HCT116 (cell line): ENCODE measurements at regions not wholly inside any gene's neighbourhood (a gene's known extent, or its start where the extent isn't known, plus 50 kb on each side); places are given as distances from the start of the nearest gene placed in this dataset.

ENCODE experiments used
- ATAC-seq: fragments of 200-7000 bp; cut with Tn5 transposase; 2 replicates; pipeline ENCODE4 v1.9.1; 2020; ENCODE audit warnings: mild to moderate bottlenecking, moderate library complexity
- BruUV-seq: library from RNA; stranded (reverse); fragments of 400-500 nt; replicated peaks from 2 replicates; lab custom pipeline; 2021; lab: Mats Ljungman, UMichigan
- CTCF ChIA-PET: fragments of 300-600 bp; sonication (Branson Sonifier 250); formaldehyde crosslinking; loops from one replicate; lab custom pipeline; 2021; ENCODE audit warnings: antibody characterized with exemption; lab: Charles Lee
- POLR2A ChIA-PET: fragments of 300-600, 350-600 bp; sonication (Branson Sonifier 250); formaldehyde crosslinking; loops from one replicate; lab custom pipeline; 2021; ENCODE audit warnings: antibody characterized with exemption; lab: Charles Lee
- RAD21 ChIA-PET, 2 experiments: fragments of 300-600 bp; sonication (Branson Sonifier 250); formaldehyde crosslinking; loops; one replicate each; lab custom pipeline; 2023; ENCODE audit warnings: low total read pairs in 2 of 2; ENCODE audit not compliant: uncharacterized antibody in 2 of 2, unreplicated experiment in 2 of 2, low non-redundant PET in 1 of 2; lab: Charles Lee
- DNase-seq: peaks from one replicate; pipeline ENCODE4 v3.0.0-alpha.2; 2010; ENCODE audit warnings: low read depth, low spot score
- H2AFZ ChIP-seq: fragments of 200-600 bp; shearing (Covaris generic), sonication (generic); 2 replicates; pipeline ENCODE4 v1.6.1; 2017; ENCODE audit warnings: low read depth, mixed run types, mixed read lengths, antibody characterized with exemption, low read length; ENCODE audit not compliant: poor library complexity, severe bottlenecking
- H3K27ac ChIP-seq: 2 replicates; pipeline ENCODE4 v1.5.1; 2012; ENCODE audit warnings: low read depth, low read length
- H3K27me3 ChIP-seq: fragments of 200-600 bp; sonication (generic); 2 replicates; pipeline ENCODE4 v1.6.1; 2016; ENCODE audit warnings: mixed run types, low read length, mixed read lengths; ENCODE audit not compliant: insufficient read depth
- H3K36me3 ChIP-seq, 2 experiments: fragments of 200-500 bp in 1 of 2; fragments of 200-600 bp in 1 of 2; sonication (Bioruptor generic) in 1 of 2; sonication (generic) in 1 of 2; 2 replicates each; pipeline versions ENCODE4 v1.5.1 to v1.6.1; 2014 to 2016; ENCODE audit warnings: low read length in 2 of 2, inconsistent platforms in 1 of 2, mixed read lengths in 1 of 2, mixed run types in 1 of 2; ENCODE audit not compliant: insufficient read depth in 2 of 2, control insufficient read depth in 1 of 2
- H3K4me1 ChIP-seq, 2 experiments: fragments of 200-600 bp in 1 of 2; sonication (generic) in 1 of 2; 2 replicates each; pipeline versions ENCODE4 v1.5.1 to v1.6.1; 2012 to 2017; ENCODE audit warnings: low read length in 2 of 2, inconsistent platforms in 1 of 2, mild to moderate bottlenecking in 1 of 2, mixed read lengths in 1 of 2, mixed run types in 1 of 2, moderate library complexity in 1 of 2; ENCODE audit not compliant: insufficient read depth in 2 of 2, control insufficient read depth in 1 of 2
- H3K4me2 ChIP-seq: fragments of 200-600 bp; sonication (generic); 2 replicates; pipeline ENCODE4 v1.6.1; 2017; ENCODE audit warnings: mixed run types, low read length, mixed read lengths
- H3K4me3 ChIP-seq, 2 experiments: fragments of 200-600 bp in 1 of 2; sonication (generic) in 1 of 2; replicated peaks in 1 of 2; 2 replicates each; pipeline ENCODE4 v1.5.1; 2011 to 2016; ENCODE audit warnings: low read length in 2 of 2, control low read depth in 1 of 2, low read depth in 1 of 2, mild to moderate bottlenecking in 1 of 2, mixed read lengths in 1 of 2, mixed run types in 1 of 2
- H3K79me2 ChIP-seq: fragments of 200-600 bp; sonication (generic); 2 replicates; pipeline ENCODE4 v1.6.1; 2017; ENCODE audit warnings: mild to moderate bottlenecking, mixed run types, low read length, moderate library complexity, mixed read lengths; ENCODE audit not compliant: insufficient read depth
- H3K9ac ChIP-seq: fragments of 200-600 bp; sonication (generic); 2 replicates; pipeline ENCODE4 v1.6.1; 2016; ENCODE audit warnings: low read length, mixed read lengths
- H3K9me2 ChIP-seq: fragments of 200-600 bp; sonication (generic), shearing (Covaris generic); 2 replicates; pipeline ENCODE4 v1.6.1; 2017; ENCODE audit warnings: mixed run types, mild to moderate bottlenecking, moderate library complexity; ENCODE audit not compliant: insufficient read depth
- H3K9me3 ChIP-seq, 2 experiments: fragments of 200-500 bp in 1 of 2; fragments of 200-600 bp in 1 of 2; sonication (Bioruptor generic) in 1 of 2; sonication (generic) in 1 of 2; 2 replicates each; pipeline ENCODE4 v1.6.1; 2014 to 2017; ENCODE audit warnings: low read length in 2 of 2, mixed read lengths in 2 of 2, inconsistent platforms in 1 of 2, low read depth in 1 of 2, mild to moderate bottlenecking in 1 of 2, mixed run types in 1 of 2, moderate library complexity in 1 of 2; ENCODE audit not compliant: control insufficient read depth in 1 of 2, insufficient read depth in 1 of 2
- H4K20me1 ChIP-seq: fragments of 200-600 bp; sonication (generic), shearing (Covaris generic); 2 replicates; pipeline ENCODE4 v1.6.1; 2017; ENCODE audit warnings: mixed run types, mild to moderate bottlenecking, moderate library complexity; ENCODE audit not compliant: insufficient read depth
- CEBPB ChIP-seq: IDR thresholded peaks from 2 replicates; pipeline ENCODE4 v1.6.1; 2012; ENCODE audit warnings: low read depth
- JUND ChIP-seq: IDR thresholded peaks from 2 replicates; pipeline ENCODE4 v1.6.1; 2012
- RAD21 ChIP-seq: IDR thresholded peaks from 2 replicates; pipeline ENCODE4 v1.6.1; 2012; ENCODE audit warnings: low read depth, mild to moderate bottlenecking
- SIN3A ChIP-seq: IDR thresholded peaks from 2 replicates; pipeline ENCODE4 v1.6.1; 2012; ENCODE audit warnings: low read depth
- SP1 ChIP-seq: IDR thresholded peaks from 2 replicates; pipeline ENCODE4 v1.6.1; 2012; ENCODE audit warnings: low read depth
- SRF ChIP-seq: IDR thresholded peaks from 2 replicates; pipeline ENCODE4 v1.6.1; 2012; ENCODE audit warnings: low read depth
- TCF7L2 ChIP-seq: IDR thresholded peaks from 2 replicates; pipeline ENCODE4 v1.7.0; 2011; ENCODE audit warnings: borderline replicate concordance, inconsistent platforms; ENCODE audit not compliant: insufficient read depth, insufficient read length; ENCODE audit errors: extremely low read depth
- YY1 ChIP-seq: IDR thresholded peaks from 2 replicates; pipeline ENCODE4 v1.6.1; 2011; ENCODE audit warnings: low read length, low read depth, moderate library complexity, mild to moderate bottlenecking; ENCODE audit not compliant: insufficient replicate concordance; ENCODE audit errors: extremely low read depth
- ZFX ChIP-seq: fragments of 450-650 bp; IDR thresholded peaks from 2 replicates; pipeline ENCODE4 v1.6.1; 2017
- ZNF274 ChIP-seq: fragments of 200-500 bp; sonication (Bioruptor generic); IDR thresholded peaks from 2 replicates; pipeline ENCODE4 v1.6.1; 2014; ENCODE audit warnings: mild to moderate bottlenecking, low read depth, low read length, inconsistent platforms
- intact Hi-C: fragments of 100-400 bp; cut with micrococcal nuclease; formaldehyde crosslinking; loops from 2 replicates; pipeline ENCODE4 v1.10.0; 2022
- TF ChIP-seq, protein P1 (sequence below): IDR thresholded peaks from 2 replicates; pipeline ENCODE4 v1.6.1; 2012
- TF ChIP-seq, protein P2 (sequence below), 3 experiments: fragments of 200-600 bp in 1 of 3; sonication (generic) in 1 of 3; IDR thresholded peaks in 2 of 3; conservative IDR thresholded peaks in 1 of 3; 2 replicates each; pipeline ENCODE4 v1.5.1; 2012 to 2017; ENCODE audit warnings: low read depth in 2 of 3, low read length in 2 of 3, antibody characterized with exemption in 1 of 3, borderline replicate concordance in 1 of 3, control low read depth in 1 of 3, mild to moderate bottlenecking in 1 of 3, mixed read lengths in 1 of 3, mixed run types in 1 of 3, moderate library complexity in 1 of 3; ENCODE audit not compliant: insufficient read depth in 1 of 3
- TF ChIP-seq, protein P3 (sequence below): IDR thresholded peaks from 2 replicates; pipeline ENCODE4 v1.6.1; 2012

DNA sequence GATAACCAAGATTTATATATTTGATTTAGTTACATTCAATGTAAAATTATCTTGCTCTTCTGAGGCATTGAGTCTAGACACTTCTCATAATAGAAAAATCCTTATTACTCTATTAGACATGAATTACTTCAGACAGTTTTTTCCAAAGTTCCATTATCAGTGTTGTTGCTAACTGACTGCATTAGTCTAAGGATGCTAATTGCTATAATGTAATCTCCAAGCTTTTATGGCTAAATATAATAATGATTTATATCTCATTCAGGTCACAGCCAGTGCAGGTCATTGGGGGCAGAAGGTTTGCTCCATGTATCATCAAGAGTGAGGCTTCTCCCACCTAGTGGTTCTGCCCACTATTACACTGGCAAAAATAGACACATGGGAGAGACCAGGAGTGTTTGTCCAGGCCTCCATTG, 377.2 kb upstream of the DDI1 start:
- intact Hi-C loops = loop anchor here (5.0 kb wide), 1 partner anchor 402 kb away; no protein-coding TSS in a partner anchor
- Histone ChIP-seq H3K27ac (no peak overlapping the region), H3K9me3 (no peaks in the 10 kb centered on the region), H2AFZ (no peak overlapping the region), H3K9ac (no peak overlapping the region), H3K36me3 (no peaks in the 10 kb centered on the region), H3K27me3 (no peaks in the 10 kb centered on the region), H3K79me2 (no peaks in the 10 kb centered on the region), H3K4me2 (no peak overlapping the region), H4K20me1 (no peaks in the 10 kb centered on the region), H3K4me1 (no peaks in the 10 kb centered on the region), H3K9me2 (no peaks in the 10 kb centered on the region), H3K4me3 (no peak overlapping the region)
- ATAC-seq (peak; percentile 92), DNase-seq (peak; percentile 15)
- TF ChIP-seq, protein P1, sequence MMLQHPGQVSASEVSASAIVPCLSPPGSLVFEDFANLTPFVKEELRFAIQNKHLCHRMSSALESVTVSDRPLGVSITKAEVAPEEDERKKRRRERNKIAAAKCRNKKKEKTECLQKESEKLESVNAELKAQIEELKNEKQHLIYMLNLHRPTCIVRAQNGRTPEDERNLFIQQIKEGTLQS = no peak
- peak; percentile 54 for TF ChIP-seq RAD21
- TF ChIP-seq, protein P2, sequence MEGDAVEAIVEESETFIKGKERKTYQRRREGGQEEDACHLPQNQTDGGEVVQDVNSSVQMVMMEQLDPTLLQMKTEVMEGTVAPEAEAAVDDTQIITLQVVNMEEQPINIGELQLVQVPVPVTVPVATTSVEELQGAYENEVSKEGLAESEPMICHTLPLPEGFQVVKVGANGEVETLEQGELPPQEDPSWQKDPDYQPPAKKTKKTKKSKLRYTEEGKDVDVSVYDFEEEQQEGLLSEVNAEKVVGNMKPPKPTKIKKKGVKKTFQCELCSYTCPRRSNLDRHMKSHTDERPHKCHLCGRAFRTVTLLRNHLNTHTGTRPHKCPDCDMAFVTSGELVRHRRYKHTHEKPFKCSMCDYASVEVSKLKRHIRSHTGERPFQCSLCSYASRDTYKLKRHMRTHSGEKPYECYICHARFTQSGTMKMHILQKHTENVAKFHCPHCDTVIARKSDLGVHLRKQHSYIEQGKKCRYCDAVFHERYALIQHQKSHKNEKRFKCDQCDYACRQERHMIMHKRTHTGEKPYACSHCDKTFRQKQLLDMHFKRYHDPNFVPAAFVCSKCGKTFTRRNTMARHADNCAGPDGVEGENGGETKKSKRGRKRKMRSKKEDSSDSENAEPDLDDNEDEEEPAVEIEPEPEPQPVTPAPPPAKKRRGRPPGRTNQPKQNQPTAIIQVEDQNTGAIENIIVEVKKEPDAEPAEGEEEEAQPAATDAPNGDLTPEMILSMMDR (IDR thresholded peaks at IDR 0.05 in 2 of 3, conservative IDR thresholded peaks at IDR 0.05 in 1 of 3; ENCODE audit: borderline replicate concordance in 1 of 3, insufficient read depth in 1 of 3, low read depth in 2 of 3, low read length in 2 of 3) = peak; percentile 30 to 58 (median 56); a peak in 5 of 6 replicates
- CTCF ChIA-PET = interaction anchor here (1.2 kb wide), 1 partner anchor 9 kb away, joined by 4 read pairs; no protein-coding TSS in a partner anchor
- RAD21 ChIA-PET = no interaction called here
- BruUV-seq = no TSS peak
- POLR2A ChIA-PET = no interaction called here

DNA sequence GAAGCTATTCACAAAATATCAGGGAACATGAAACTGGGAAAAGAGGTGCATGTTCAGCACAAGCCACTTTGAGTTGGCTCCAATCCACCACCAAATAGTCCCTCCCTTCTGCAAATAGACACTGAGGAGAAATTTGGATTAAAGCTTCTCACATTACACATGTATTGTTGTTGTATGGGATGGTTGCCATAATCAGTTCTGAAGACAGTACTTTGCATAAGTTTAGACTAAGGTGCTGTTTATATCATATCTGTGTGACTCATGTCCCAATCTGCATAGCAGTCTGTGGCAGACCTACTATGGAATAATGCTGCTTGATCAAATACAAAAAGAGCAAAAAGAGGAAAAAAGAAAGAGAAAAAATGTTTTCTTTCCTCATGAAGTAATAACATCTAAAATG, 376.7 kb upstream of the DDI1 start:
- no peak overlapping the region for H3K4me3 ChIP-seq
- H4K20me1 ChIP-seq = no peaks in the 10 kb centered on the region
- H3K9me2 ChIP-seq = no peaks in the 10 kb centered on the region
- no TSS peak for BruUV-seq
- no peaks in the 10 kb centered on the region for H3K79me2 ChIP-seq
- no peak for DNase-seq
- intact Hi-C loops = loop anchor here (5.0 kb wide), 1 partner anchor 402 kb away; no protein-coding TSS in a partner anchor
- no peaks in the 10 kb centered on the region for H3K36me3 ChIP-seq
- no peaks in the 10 kb centered on the region for H3K9me3 ChIP-seq
- H2AFZ ChIP-seq = no peak overlapping the region
- no peaks in the 10 kb centered on the region for H3K27me3 ChIP-seq
- no peak overlapping the region for H3K9ac ChIP-seq
- no peak for ATAC-seq
- POLR2A ChIA-PET = no interaction called here
- TF ChIP-seq ZFX = no peak
- no peak for TF ChIP-seq ZNF274
- TF ChIP-seq SRF = no peak
- TF ChIP-seq, protein P3, sequence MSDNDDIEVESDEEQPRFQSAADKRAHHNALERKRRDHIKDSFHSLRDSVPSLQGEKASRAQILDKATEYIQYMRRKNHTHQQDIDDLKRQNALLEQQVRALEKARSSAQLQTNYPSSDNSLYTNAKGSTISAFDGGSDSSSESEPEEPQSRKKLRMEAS = no peak
- TF ChIP-seq, protein P1 = no peak
- no peak for TF ChIP-seq TCF7L2
- no peak for TF ChIP-seq CEBPB
- TF ChIP-seq, protein P2 (IDR thresholded peaks at IDR 0.05 in 2 of 3, conservative IDR thresholded peaks at IDR 0.05 in 1 of 3; ENCODE audit: borderline replicate concordance in 1 of 3, insufficient read depth in 1 of 3, low read depth in 2 of 3, low read length in 2 of 3) = no peak
- TF ChIP-seq RAD21 = no peak
- no peak for TF ChIP-seq YY1
- TF ChIP-seq SIN3A = no peak
- no peak for TF ChIP-seq SP1
- TF ChIP-seq JUND = no peak
- CTCF ChIA-PET = interaction anchor here (1.2 kb wide), 1 partner anchor 9 kb away, joined by 4 read pairs; no protein-coding TSS in a partner anchor
- RAD21 ChIA-PET = no interaction called here
- no peak overlapping the region for H3K4me2 ChIP-seq
- no peak overlapping the region for H3K27ac ChIP-seq
- no peaks in the 10 kb centered on the region for H3K4me1 ChIP-seq
